Nephron progenitor cell (in vitro differentiated cells): ENCODE measurements at regions not wholly inside any gene's neighbourhood (a gene's known extent, or its start where the extent isn't known, plus 50 kb on each side); places are given as distances from the start of the nearest gene placed in this dataset.

Experiments used
- DNase-seq: peaks from one replicate; pipeline ENCODE4 v3.0.0; 2021
- H3K27ac Mint-ChIP-seq: 2 replicates; pipeline ENCODE4 v1.8.0; 2021; ENCODE audit warnings: mild to moderate bottlenecking, moderate library complexity, mixed read lengths
- H3K27me3 Mint-ChIP-seq: 2 replicates; pipeline ENCODE4 v1.8.0; 2021; ENCODE audit warnings: mild to moderate bottlenecking, low read depth, mixed read lengths; ENCODE audit not compliant: poor library complexity
- H3K36me3 Mint-ChIP-seq: 2 replicates; pipeline ENCODE4 v1.8.0; 2021; ENCODE audit warnings: low read depth, mixed read lengths
- H3K4me1 Mint-ChIP-seq: 2 replicates; pipeline ENCODE4 v1.8.0; 2021; ENCODE audit warnings: mixed read lengths
- H3K4me3 Mint-ChIP-seq: 2 replicates; pipeline ENCODE4 v1.8.0; 2021; ENCODE audit warnings: mild to moderate bottlenecking, moderate library complexity, mixed read lengths
- H3K9me3 Mint-ChIP-seq: 2 replicates; pipeline ENCODE4 v1.8.0; 2021; ENCODE audit warnings: mild to moderate bottlenecking, moderate library complexity, mixed read lengths
- TF ChIP-seq, protein P1 (sequence below): fragments of 200-600 bp; sonication (generic); IDR thresholded peaks from 2 replicates; pipeline ENCODE4 v1.5.0; 2021; ENCODE audit warnings: antibody characterized with exemption

- no peak overlapping the region for H3K27ac Mint-ChIP-seq
- peaks cover 3% of the 10 kb centered on the region for H3K27me3 Mint-ChIP-seq
- peaks cover 7% of the 10 kb centered on the region for H3K4me1 Mint-ChIP-seq
- DNase-seq: no peak
- TF ChIP-seq, protein P1, sequence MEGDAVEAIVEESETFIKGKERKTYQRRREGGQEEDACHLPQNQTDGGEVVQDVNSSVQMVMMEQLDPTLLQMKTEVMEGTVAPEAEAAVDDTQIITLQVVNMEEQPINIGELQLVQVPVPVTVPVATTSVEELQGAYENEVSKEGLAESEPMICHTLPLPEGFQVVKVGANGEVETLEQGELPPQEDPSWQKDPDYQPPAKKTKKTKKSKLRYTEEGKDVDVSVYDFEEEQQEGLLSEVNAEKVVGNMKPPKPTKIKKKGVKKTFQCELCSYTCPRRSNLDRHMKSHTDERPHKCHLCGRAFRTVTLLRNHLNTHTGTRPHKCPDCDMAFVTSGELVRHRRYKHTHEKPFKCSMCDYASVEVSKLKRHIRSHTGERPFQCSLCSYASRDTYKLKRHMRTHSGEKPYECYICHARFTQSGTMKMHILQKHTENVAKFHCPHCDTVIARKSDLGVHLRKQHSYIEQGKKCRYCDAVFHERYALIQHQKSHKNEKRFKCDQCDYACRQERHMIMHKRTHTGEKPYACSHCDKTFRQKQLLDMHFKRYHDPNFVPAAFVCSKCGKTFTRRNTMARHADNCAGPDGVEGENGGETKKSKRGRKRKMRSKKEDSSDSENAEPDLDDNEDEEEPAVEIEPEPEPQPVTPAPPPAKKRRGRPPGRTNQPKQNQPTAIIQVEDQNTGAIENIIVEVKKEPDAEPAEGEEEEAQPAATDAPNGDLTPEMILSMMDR: no peak
- peaks cover 11% of the 10 kb centered on the region for H3K9me3 Mint-ChIP-seq
- no peak overlapping the region for H3K4me3 Mint-ChIP-seq
- H3K36me3 Mint-ChIP-seq: no peaks in the 10 kb centered on the region
Measured at GRCh38 chr5:68012831-68013230, 202.7 kb upstream of the PIK3R1 start.

DNA sequence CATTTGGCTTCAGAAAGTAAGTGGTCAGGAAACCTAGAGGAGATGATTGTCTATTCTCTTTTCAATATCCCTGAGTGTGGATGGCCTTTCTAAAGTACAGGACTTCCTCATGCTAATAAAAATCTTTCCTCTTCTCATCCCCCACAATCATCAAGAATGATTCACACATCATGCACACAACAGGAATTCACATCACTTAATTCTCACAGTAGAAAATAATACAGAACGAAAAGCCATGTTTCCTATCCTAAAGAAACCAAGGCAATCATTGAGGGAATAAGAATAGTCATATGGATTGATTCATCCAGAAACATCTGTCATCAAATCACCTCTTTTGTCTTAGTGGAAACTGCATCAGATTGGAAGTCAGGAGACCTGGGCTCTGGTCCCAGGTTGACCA lies 203.1 kb upstream of the PIK3R1 start:
- H3K4me3 Mint-ChIP-seq: no peak overlapping the region
- TF ChIP-seq, protein P1: no peak
- H3K4me1 Mint-ChIP-seq: peaks cover 7% of the 10 kb centered on the region
- H3K27me3 Mint-ChIP-seq: peaks cover 3% of the 10 kb centered on the region
- no peak for DNase-seq
- peaks cover 11% of the 10 kb centered on the region for H3K9me3 Mint-ChIP-seq
- no peak overlapping the region for H3K27ac Mint-ChIP-seq
- no peaks in the 10 kb centered on the region for H3K36me3 Mint-ChIP-seq

DNA sequence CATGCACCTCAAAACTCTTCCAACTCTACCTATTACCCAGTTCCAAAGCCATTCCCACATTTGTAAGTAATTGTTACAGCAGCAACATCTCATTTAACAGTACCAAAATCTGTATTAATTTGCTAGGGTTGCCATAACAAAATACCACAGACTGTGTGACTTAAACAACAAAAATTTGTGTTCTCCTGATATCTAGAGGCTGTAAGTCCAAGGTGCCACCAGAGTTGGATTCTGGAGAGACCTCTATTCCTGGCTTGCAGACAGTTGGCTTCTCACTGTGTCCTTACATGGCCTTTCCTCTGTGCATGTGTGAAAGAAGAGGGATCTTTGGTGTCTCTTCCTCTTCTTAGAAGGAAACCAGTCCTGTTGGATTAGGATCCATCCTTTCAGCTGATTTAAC lies 203.8 kb upstream of the PIK3R1 start:
- H3K36me3 Mint-ChIP-seq: no peaks in the 10 kb centered on the region
- H3K4me3 Mint-ChIP-seq: no peak overlapping the region
- H3K27ac Mint-ChIP-seq: no peak overlapping the region
- peaks cover 7% of the 10 kb centered on the region for H3K4me1 Mint-ChIP-seq
- DNase-seq: no peak
- peaks cover 3% of the 10 kb centered on the region for H3K27me3 Mint-ChIP-seq
- TF ChIP-seq, protein P1: no peak
- peaks cover 14% of the 10 kb centered on the region for H3K9me3 Mint-ChIP-seq

- peaks cover 7% of the 10 kb centered on the region for H3K4me1 Mint-ChIP-seq
- DNase-seq: no peak
- TF ChIP-seq, protein P1: no peak
- no peak overlapping the region for H3K27ac Mint-ChIP-seq
- H3K36me3 Mint-ChIP-seq: no peaks in the 10 kb centered on the region
- H3K9me3 Mint-ChIP-seq: peaks cover 14% of the 10 kb centered on the region
- H3K27me3 Mint-ChIP-seq: peaks cover 3% of the 10 kb centered on the region
- no peak overlapping the region for H3K4me3 Mint-ChIP-seq
Measured at GRCh38 chr5:68011259-68011760, 204.2 kb upstream of the PIK3R1 start.

GRCh38 chr5:68010740-68011139 lies 204.8 kb upstream of the PIK3R1 start:
- Mint-ChIP-seq H3K4me3 (no peak overlapping the region), H3K9me3 (peaks cover 14% of the 10 kb centered on the region), H3K27ac (no peak overlapping the region), H3K4me1 (peaks cover 3% of the 10 kb centered on the region), H3K36me3 (no peaks in the 10 kb centered on the region), H3K27me3 (peaks cover 3% of the 10 kb centered on the region)
- TF ChIP-seq, protein P1: no peak
- DNase-seq: no peak

GRCh38 chr5:68007451-68007850 lies 208.1 kb upstream of the PIK3R1 start:
- Mint-ChIP-seq H3K27me3 (peaks cover 3% of the 10 kb centered on the region), H3K27ac (no peak overlapping the region), H3K9me3 (peaks cover 14% of the 10 kb centered on the region), H3K4me3 (no peak overlapping the region), H3K4me1 (no peaks in the 10 kb centered on the region), H3K36me3 (no peaks in the 10 kb centered on the region)
- DNase-seq: no peak
- TF ChIP-seq, protein P1: no peak
